ENCODE measurements at regions not wholly inside any gene's neighbourhood (a gene's known extent, or its start where the extent isn't known, plus 50 kb on each side); places are given as distances from the start of the nearest gene placed in this dataset.

- TF ChIP-seq, protein P1, sequence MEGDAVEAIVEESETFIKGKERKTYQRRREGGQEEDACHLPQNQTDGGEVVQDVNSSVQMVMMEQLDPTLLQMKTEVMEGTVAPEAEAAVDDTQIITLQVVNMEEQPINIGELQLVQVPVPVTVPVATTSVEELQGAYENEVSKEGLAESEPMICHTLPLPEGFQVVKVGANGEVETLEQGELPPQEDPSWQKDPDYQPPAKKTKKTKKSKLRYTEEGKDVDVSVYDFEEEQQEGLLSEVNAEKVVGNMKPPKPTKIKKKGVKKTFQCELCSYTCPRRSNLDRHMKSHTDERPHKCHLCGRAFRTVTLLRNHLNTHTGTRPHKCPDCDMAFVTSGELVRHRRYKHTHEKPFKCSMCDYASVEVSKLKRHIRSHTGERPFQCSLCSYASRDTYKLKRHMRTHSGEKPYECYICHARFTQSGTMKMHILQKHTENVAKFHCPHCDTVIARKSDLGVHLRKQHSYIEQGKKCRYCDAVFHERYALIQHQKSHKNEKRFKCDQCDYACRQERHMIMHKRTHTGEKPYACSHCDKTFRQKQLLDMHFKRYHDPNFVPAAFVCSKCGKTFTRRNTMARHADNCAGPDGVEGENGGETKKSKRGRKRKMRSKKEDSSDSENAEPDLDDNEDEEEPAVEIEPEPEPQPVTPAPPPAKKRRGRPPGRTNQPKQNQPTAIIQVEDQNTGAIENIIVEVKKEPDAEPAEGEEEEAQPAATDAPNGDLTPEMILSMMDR (IDR thresholded peaks at IDR 0.05): no peak
- no peak for TF ChIP-seq POLR2A (IDR thresholded peaks at IDR 0.05)
These were observed 126.4 kb upstream of the SLC10A2 start for GRCh38 chr13:103192511-103193135.

Measured in breast epithelium (tissue), 3 donors.